Activated CD8-positive, alpha-beta memory T cell treated with anti-CD3 and anti-CD28 coated beads, Interleukin-2, amount 50 U/mL, for 48 hours (primary cell): ENCODE measurements at regions not wholly inside any gene's neighbourhood (a gene's known extent, or its start where the extent isn't known, plus 50 kb on each side); places are given as distances from the start of the nearest gene placed in this dataset.

Experiments used
- DNase-seq: peaks from one replicate; pipeline ENCODE4 v3.0.0-alpha.2; 2020

DNA sequence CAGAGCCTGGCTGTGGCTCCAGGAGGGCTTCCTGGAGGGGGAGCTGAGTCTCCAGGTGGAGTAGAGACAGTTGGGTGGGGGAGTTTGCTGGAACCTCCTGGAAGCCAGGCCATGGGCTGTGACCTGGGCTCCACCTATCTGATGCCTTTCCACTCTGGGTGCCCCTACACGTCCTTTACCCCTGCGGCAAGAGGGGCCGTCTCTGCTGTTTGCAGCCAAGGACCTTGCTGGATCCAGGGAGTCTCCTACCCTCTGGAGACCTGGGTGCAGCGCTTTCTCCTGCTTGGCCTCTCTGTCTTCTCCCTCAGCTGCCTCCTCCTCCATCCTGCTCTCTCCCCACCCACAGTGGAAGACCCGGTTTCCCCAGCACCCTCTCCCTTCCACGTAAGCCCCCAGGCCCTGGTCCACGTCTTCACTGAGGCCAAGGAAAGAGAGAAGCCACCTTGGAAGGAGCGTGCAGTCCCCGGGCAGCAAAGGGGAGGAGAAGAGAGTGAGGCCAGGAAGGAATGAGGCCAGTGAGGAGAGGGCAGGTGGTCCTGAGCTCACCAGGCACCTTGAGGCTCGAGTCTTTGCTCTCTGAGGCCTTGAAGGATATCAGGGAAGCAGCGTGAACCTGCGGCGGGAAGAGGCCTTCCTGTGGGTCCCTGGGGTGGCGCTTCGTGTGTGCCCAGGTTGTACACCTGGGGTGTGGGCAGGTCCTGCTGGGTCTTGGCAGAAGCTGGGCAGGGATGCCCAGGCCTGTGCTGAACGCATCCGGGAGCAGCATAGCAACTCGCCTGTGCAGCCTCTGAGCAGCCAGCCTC, 294.3 kb upstream of the RTL1 start:
- peak; percentile 44 for DNase-seq

DNA sequence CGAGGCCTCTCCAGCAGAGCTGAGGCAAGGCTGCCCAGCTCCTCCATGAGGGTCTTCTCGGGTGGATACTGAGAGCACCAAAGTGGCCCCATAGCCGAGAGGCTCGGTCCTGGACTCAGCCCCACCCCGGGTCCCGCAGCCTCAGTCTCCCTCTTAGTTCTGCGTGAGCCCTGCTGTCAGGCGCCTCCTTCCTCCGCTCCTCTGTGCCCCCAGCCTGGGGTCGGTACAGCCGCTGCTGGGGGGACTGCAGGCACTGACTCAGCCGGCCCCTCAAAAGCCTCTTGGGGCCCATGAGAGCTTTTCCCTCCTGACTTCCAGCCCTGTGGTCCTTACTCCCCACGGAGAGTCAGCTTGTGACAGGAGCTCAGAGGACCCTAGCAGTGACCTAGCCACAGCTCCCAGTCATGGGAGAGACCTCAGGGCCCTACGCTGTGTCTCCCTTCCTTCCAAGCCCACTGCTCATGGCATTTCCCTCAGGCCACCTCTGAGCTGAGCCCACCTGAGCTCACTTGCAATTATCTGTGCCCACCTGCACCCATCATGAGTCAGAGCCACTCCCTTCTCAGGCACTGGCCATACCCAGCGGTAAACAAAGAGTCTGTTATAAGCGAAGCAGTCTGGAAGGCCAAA, 295.0 kb upstream of the RTL1 start:
- peak; percentile 28 for DNase-seq

DNA sequence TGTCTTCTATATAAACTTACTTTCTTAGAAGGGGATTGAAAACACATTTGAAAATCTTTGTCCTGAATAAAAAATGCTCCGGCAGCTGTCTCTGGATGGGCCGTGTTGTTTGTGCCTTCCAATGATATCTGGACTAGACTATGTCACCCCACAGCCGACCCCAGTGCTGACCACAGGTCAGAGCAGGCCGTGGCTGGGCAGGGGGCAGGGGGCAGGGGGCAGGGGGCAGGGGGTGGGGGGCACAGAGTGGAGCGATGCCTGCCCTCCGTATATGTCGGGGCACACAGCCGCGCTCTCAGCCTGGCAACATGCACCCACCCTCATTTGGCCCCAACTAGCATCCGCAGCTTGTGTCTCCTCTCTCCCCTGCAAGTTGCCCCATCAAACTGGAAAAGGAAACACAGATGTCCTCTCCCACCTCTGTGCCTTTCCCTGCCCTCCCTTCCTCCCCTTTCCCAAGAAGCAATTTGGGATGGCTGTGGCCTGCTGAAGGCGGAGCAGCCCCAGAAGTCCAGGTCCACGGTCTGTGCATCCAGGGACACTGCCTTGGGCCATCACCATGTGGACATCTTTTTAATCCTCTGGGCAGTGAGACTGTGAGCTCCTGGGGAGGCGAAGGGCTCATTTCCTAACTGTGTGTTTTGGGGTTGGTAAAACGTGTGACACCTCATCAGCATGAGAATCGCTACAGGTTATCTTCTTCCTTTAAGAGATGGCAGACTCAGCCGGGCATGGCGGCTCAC, 295.7 kb upstream of the RTL1 start:
- DNase-seq = peak; percentile 13

- DNase-seq = peak; percentile 7
Measured at GRCh38 chr14:101200008-101200649, 296.6 kb upstream of the RTL1 start.

DNA sequence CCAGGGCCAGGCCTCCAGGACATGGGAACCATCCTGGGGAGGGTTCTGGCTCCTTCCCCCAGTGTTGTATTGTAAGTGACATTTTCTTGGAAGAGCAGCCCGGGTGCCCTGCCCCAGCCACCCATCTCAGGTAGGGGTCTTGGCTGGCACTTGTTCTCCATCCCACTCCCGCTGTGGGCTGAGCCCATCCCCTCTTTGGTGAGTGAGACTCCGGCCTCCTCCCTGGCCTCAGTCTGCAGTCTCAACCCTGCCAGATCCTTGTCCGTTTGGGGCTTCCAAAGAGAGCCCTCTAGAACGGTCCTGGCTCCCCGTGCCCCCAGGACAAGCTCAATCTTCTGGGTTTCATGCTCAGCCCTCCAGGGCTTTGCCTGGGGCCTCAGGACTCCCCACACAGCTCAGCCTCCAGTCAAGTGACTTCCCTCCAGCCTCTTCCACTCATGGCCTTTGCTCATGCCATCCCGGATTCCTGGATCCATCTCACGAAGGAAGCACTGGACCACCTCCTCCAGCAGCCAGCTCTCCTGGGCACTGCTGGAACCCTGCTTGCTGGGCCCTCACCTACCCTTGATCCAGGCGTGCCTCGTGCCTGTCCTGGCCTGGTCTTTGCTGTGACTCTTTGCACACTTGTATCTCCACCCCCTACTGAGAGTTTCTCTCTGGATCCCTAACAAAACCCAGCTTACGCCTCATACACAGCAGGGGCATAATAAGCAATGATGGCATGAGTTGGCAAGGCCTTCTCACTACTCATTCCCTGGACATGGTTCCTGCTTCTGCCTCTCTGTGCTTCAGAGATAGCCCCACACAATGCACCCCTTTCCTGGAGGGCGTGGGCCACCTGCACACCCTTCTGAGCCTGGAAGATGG, 297.4 kb upstream of the RTL1 start:
- DNase-seq = peak; percentile 17

GRCh38 chr14:101201535-101202151, 298.1 kb upstream of the RTL1 start:
- peak; percentile 33 for DNase-seq

- DNase-seq = peak; percentile 18
Measured at GRCh38 chr14:101202627-101203404, 299.3 kb upstream of the RTL1 start.

GRCh38 chr14:101206556-101206955, 303.0 kb upstream of the RTL1 start:
- DNase-seq = no peak

- DNase-seq = no peak
Measured at GRCh38 chr14:101207041-101207440, 303.5 kb upstream of the RTL1 start.

- DNase-seq = no peak
Measured at GRCh38 chr14:101207897-101208296, 304.4 kb upstream of the RTL1 start.

- DNase-seq = no peak
Measured at GRCh38 chr14:101209594-101209993, 306.1 kb upstream of the RTL1 start.

- peak; percentile 13 for DNase-seq
Measured at GRCh38 chr14:101215266-101215665, 311.7 kb upstream of the RTL1 start.

DNA sequence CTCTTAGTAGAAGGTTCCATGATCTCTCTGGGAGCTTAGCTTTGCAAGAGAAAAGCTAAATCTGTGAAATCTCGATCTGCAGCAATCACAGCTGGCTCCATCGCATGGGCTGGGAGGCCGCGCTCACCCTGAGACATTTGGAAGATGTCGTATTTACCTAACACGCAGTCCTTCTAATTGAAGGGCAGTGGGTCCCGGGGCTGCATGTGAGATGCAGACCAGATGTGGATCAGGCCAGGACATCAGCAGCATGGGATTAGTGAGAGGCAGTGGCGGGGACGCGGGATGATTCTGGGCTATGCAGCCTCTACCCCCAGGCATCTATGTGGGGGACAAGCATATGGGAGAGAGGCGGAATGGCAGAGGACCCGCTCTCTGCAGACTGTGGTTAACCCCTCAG, 312.4 kb upstream of the RTL1 start:
- DNase-seq = peak; percentile 7

GRCh38 chr14:101216366-101217079, 313.0 kb upstream of the RTL1 start:
- no peak for DNase-seq

GRCh38 chr14:101217080-101217463, 313.6 kb upstream of the RTL1 start:
- peak; percentile 22 for DNase-seq

DNA sequence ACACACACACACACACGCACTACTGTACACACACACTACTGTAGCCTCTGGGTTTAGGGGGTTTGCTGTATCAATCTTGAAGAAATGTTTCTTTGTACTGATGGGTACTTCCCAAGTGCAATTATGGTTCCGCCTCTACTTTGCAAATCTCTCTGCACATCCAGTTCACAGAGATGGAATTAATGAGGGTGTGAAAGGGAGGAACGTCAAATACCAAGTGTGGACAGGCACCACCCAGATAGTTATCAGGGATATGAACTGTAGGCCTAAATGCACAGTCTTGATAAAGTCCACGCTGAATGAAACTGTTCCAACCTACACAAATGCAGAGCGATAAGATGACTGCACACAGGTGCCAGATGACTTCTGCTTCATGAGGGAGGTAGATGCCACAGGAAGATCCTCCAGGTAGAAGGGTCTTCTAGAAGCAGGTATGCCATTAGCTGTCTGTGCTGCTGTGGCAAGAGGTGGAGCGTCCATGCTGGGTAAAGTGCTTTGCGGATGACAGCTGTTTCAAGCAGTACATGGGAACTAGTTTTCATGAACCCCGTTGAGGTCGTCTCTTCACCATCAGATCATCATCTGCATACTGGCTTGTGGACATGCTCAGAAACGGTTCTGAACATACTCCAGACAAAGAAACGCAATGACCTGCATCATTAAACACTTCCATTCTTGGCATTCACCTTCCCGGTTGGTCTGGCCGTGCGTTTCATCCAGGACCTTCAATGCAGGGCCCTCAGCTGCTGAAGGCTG, 314.3 kb upstream of the RTL1 start:
- peak; percentile 4 for DNase-seq

DNA sequence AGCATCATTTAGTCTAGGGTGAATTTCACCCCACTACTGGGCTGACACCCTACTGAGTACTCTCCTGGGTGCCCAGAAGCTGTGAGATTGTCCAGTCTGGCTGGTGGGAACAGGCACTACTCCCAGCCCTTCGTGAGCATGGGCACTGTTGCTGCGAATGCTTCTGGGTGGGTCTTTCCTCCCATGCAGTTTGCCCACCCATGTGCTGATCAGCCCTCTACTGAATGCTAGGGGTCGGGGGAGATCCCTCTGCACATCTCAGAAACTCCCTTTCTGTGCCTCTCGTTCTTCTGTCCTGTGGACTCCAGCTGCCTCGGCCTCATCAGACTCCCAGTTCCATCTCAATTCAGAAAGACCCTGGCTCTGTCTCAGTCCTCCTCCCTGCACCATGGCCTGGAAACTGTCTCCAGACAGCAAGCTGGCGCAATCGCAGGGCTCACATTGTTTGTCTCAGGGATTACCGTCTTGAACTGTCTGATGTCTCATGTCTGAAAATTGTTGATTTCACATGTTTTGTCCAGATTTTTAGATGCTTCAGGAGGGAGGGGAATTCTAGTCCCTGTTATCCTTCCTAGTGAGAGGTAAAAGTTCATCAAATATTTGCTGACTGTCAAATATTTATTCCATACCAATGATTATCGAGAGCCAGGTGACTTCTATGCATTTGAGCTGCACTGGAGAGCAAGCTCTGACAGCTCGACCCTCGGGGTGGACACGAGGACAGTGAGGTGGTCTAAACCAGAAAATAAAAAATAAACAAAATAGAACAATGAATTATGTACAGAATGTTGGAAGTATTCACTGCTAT, 316.6 kb upstream of the RTL1 start:
- peak; percentile 32 for DNase-seq

GRCh38 chr14:101220921-101221510, 317.5 kb upstream of the RTL1 start:
- DNase-seq = no peak
